GM19328 (cell line): ENCODE measurements at regions not wholly inside any gene's neighbourhood (a gene's known extent, or its start where the extent isn't known, plus 50 kb on each side); places are given as distances from the start of the nearest gene placed in this dataset.
"Not testable (repeated sequence)": the region's sequence is repeated elsewhere in the genome, so short reads cannot be mapped to it uniquely, and the experiment has no call there.

Source experiments
- ATAC-seq: cut with Tn5 transposase; IDR thresholded peaks from one replicate; pipeline ENCODE4 v1.9.1; 2021; ENCODE audit warnings: mild to moderate bottlenecking, moderate library complexity; ENCODE audit not compliant: unreplicated experiment

DNA sequence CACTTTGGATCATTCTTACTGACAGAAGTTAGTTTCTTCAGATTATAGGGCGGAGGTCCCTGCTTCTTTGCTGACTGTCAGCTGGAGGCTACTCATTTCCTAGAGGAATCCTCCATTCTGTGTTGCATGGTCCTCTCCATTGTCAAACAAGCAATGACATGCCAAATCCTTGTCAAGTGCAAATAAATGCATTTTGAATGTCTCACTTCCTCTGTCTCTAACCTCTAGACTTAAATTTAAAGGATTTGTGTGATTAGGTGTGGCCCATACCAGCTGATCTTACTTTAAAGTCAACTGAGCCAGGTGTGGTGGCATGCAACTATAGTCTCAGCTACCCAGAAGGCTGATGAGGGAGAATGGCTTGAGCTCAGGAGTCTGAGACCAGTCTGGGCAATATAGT is 458.4 kb upstream of the CCDC179 start:
- no peak for ATAC-seq

DNA sequence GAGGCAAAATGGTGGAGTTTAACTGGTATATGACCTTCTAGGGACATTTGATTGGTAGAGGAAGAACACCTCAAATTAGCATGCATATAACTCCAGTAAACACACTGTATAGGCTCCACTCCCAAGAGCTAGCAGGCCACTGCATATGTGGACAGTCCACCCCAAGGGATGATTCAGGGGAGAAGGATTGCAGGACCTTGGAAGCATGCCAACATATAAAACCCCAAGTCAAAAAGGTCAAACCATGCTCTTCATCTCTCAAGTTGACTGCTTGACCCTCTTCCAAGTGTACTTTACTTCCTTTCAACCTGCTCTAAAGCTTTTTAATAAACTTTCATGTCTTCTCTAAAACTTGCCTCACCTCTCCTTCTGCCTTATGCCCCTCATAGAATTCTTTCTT is 459.9 kb upstream of the CCDC179 start:
- no peak for ATAC-seq

DNA sequence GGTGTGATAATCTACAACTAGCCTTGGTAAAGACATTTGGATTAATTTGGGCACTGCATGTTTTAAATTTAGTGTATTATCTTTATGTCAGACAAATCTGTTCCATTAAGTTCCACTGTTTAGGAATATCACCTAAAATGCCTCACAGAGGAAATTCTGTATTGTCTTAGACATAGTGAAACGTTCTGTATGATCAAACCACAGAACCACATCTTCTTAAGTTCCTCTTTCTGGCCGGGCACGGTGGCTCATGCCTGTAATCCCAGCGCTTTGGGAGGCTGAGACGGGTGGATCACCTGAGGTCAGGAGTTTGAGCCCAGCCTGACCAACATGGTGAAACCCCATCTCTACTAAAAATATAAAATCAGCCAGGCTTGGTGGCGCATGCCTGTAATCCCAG is 475.3 kb upstream of the CCDC179 start:
- not testable (repeated sequence) for ATAC-seq

GRCh38 chr11:23336961-23337360 is 476.7 kb upstream of the CCDC179 start:
- no peak for ATAC-seq

- ATAC-seq = no peak
Measured at GRCh38 chr11:23353611-23354010, 493.3 kb upstream of the CCDC179 start.

DNA sequence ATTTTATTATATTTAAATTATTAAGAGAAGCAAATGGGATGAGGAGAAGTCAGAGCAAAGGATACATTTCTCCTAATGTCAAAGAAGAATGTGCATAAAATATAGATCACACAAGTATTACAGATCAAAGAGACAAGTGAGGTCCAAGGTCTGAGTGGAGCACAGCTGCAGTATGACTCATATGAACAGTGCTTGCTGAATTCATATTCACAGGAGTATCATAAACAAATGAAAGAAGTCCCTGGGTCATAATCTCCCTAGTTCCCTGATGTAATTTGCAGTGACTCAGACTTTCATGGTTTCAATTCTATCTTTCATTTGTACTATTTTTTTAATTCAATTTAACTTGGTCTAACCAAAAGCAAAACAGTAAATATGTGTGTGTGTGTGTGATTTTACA is 499.0 kb upstream of the CCDC179 start:
- ATAC-seq = no peak

GRCh38 chr11:23364076-23364475 is 503.8 kb upstream of the CCDC179 start:
- no peak for ATAC-seq

DNA sequence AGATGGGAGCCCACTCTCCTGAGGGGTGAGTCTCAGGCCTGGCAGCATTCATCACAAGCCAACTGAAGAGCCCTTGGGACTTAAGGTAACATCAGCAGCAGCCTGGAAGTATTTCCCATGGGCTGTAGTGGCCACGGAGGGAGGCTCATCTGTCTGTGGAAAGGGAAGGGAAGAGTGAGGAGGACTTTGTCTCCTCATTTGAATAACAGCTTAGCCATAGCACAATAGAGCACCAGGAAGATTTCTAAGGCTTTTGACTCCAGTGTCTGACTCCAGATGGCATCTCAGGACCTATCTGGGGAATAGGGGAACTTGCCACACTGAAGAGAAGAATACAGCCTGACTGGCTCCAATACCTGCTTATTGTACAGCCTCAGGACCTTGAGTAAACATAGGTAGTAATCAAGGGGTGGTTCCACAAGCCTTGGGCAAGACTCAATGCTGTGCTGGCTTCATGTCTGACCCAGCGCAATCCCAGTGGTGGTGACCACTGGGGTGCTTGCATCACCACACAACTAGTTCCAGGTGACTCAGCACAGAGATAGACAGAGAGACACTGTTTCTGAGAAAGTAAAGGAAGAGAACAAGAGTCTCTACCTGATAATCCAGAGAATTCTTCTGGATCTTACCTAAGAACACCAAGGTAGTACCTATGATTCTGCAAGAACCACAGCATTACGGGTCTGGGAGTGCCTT is 510.5 kb upstream of the CCDC179 start:
- ATAC-seq = no peak

- no peak for ATAC-seq
Measured at GRCh38 chr11:23377909-23378308, 517.6 kb upstream of the CCDC179 start.

DNA sequence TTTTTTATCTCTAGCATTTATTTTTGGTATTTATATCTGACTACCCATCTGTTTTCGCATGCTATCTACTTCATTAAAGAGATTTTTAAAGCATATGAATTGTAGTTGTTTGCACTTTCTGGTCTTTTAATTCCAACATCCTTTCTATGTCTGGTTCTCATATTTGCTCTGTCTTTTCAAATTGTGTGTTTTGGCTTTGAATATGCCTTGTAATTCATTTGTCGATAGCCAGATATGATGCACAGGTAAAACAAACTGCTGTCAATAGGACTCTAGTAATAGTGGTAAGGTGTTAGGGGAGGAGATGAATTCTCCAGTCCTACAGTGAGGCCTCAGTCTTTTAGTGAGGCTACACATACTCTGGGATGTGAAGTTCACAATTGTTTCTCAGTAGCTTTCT is 530.8 kb upstream of the CCDC179 start:
- no peak for ATAC-seq

DNA sequence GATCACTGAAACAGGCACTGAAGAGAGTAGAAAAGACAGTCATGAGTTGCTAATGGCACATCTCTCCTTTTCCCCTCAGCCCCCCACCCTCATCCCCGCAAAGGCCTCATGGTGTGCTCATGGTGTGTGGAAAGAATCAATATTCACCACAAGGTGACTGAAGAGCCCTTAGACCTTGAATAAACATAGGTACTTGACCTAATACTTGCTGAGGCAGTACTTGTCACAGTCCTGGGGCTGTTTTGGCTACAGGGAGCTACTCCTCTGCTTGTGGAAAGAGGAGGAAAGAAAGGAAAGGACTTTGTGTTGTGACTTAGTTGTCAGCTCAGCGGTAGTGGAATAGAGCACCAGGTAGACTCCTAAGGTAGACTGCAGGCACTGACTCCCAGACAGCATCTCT is 537.8 kb upstream of the CCDC179 start:
- no peak for ATAC-seq

DNA sequence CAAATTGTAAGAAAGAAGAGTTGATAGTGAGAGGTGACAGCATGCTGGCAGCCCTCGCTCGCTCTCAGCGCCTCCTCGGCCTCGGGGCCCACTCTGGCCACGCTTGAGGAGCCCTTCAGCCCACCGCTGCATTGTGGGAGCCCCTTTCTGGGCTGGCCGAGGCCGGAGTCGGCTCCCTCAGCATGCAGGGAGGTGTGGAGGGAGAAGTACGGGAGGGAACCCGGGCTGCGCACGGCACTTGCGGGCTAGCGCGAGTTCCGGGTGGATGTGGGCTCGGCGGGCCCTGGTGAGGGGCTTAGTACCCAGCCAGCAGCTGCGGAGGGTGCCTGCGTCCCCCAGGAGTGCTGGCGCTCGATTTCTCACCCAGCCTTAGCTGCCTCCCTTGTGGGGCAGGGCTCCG is 539.7 kb upstream of the CCDC179 start:
- no peak for ATAC-seq

- no peak for ATAC-seq
Measured at GRCh38 chr11:23403210-23404185, 543.2 kb upstream of the CCDC179 start.

- ATAC-seq = no peak
Measured at GRCh38 chr11:23404225-23405160, 544.2 kb upstream of the CCDC179 start.

- ATAC-seq = no peak
Measured at GRCh38 chr11:23405350-23405937, 545.2 kb upstream of the CCDC179 start.

DNA sequence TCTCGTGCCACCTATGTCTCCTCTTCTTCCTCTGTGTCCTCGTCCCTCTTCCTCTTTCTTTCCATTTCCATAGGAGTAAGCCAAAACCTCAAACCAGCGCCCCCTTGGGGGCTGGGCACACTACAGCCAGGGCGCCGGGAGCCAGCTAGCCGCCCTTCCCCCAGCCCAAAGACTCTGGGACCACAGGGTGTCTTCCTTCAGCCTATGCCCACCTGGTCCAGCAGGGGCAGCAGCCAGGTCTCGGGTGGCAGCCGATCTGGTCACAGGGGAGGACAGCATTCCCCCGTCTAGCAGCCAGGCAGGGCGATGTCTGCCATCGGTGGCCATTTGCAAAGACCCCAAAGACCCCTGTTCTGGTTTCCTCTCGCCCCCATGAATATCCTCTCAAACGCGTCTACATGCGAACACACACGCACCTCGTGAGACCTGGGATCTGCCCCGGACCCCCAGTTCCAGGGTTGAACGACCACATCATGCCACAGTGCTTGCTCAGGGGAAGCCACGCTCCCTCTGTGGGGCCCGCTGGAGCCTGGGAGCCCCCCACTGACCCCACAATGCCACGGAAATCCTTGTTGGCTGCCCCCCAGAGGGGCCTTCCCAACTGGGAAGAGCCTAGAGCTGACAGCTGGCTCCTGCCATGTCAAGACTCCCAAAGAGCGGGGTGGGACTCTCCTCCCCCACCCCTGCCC is 546.0 kb upstream of the CCDC179 start:
- ATAC-seq = no peak

DNA sequence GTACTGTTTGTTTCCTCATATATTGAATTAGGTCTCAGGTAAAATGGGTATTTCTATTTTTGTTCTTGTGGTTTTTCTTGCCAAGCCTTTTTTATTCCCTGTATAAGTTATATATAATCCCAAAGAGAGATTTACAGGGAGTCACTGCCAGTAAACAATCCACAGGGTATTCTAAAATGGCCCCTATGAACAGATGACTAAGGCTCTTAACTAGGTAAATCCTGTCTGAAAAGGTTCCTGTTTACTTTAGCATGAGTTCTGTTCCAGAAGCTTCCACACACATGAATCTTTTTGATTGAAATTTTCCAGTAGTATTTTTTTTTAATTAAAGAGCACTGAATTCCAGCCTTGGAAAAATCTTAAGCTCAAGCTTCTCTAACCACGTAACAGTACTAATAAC is 552.8 kb upstream of the CCDC179 start:
- ATAC-seq = no peak

DNA sequence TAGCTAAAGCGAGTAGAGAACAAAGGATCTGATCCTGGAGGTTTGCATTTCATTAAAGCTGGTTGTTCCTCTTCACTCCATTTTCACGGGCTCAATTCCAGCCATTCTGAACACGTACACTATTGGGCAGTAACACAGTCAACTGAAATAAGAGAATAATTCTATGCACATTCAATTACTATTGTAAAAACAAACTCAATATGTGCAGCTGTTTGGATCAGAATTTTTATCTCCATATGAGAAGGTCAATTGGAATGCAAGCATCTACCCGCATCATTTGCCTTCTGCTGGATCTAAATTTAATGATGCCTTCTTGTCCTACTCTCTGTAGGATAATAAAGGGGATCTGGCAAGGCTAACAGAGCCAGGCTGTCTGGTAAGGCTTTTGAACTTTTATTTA is 562.8 kb upstream of the CCDC179 start:
- no peak for ATAC-seq

DNA sequence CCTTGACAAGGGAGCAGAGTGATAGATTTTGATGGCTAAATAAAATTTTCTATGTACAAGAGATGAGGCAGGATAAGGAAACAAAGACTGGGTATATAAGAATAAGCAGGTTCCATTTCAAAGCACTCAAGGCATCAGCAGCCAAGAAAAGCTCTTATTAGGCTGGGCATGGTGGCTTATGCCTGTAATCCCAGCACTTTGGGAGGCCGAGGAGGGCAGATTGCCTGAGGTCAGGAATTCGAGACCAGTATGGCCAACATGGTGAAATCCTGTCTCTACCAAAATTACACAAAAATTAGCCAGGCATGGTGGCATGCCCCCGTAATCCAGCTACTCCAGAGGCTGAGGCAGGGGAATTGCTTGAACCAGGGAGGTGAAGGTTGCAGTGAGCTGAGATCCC is 563.4 kb upstream of the CCDC179 start:
- ATAC-seq = no peak

- no peak for ATAC-seq
Measured at GRCh38 chr11:23425381-23425780, 565.1 kb upstream of the CCDC179 start.
